DMS153 treated with DMSO at 0.1 percent for 48 hours (cell line): ENCODE measurements at regions not wholly inside any gene's neighbourhood (a gene's known extent, or its start where the extent isn't known, plus 50 kb on each side); places are given as distances from the start of the nearest gene placed in this dataset.
A peak's percentile ranks its signal among the peaks of the same experiment; 100 is the strongest.
"Not testable (repeated sequence)": the region's sequence is repeated elsewhere in the genome, so short reads cannot be mapped to it uniquely, and the experiment has no call there.

Source experiments
- DNase-seq: peaks from one replicate; lab custom pipeline; 2025; ENCODE audit not compliant: unreplicated experiment; lab: John Stamatoyannopoulos, UW

DNA sequence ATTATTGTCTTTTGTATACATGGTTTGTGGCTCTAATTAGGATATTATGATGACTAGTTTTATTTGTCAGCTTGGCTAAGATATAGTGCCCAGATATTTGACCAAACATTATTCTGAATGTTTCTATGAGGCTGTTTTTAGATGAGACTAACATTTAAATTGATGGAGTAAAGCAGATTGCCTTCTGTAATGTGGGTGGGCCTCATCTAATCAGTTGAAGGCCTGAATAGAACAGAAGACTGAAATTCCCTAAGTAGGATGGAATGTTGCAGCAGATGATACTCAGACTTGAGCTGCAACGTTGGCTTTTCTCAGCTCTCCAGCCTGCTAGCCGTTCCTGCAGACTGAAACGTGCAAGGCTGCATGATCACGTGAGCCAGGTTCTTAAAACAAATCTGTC lies 546.5 kb downstream of the EDEM1 start:
- DNase-seq: no peak

DNA sequence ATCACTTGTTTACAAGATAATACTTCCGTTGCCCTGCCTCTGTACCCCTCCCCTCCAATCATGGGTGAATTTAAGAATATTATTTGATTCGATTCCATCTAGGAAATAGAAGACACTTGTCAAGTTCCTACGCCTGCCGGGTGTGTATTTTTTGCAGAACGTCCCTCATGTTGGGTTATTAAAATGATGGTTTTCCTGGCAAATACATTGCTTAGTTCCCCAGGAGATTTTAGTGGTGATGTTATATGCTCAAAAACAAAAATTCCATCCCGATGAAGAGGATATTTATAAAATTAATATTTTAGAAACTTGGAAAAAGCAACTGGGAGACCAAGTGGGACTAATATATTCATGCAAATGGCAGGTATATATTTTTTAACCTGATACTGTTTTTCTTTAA lies 548.4 kb downstream of the EDEM1 start:
- no peak for DNase-seq

DNA sequence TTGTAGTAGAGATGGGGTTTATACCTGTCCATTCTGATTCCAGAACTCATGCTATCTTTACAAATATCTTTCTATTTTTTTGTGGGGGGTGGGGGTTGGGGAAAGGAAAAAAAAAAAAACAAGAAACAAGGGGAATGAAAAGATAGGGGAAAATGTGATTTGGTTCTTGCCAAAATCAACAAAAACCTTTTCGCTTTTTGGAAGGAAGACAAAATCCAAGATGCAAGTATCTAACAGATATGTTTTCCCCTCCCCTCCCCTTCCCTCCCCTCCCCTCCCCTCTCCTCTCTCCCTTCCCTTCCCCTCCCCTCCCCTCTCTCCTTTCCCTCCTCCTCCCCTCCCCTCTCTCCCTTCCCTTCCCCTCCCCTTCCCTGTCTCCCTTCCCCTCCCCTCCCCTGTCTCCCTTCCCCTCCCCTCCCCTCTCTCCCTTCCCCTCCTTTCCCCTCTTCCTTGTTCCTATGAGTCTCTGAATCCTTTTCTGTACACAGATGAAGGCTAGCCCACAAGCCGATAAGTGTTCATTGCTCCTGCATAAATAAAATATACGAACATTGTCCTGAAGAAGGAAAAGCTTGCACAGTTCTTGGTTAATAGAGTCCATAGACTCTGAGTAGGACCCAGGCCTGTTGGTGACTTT lies 551.9 kb downstream of the EDEM1 start:
- no peak for DNase-seq

DNA sequence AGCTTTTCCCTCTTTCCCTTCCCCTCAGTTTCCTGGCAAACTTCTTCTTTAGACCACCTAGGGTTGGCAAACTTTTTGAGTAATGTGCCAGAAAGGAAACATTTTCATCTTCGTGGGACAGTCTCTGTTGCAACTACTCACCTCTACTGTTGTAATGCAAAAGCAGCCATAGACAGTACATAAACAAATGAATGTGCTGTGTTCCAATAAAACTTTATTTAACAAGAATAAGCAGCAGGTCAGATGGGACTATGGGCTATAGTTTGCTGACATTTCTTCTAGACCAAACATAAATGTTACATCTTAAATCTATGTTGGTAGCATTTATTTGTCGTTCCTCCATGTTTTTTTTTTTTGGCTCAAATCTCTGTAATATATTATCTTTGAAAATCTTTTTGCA lies 552.4 kb downstream of the EDEM1 start:
- no peak for DNase-seq

DNA sequence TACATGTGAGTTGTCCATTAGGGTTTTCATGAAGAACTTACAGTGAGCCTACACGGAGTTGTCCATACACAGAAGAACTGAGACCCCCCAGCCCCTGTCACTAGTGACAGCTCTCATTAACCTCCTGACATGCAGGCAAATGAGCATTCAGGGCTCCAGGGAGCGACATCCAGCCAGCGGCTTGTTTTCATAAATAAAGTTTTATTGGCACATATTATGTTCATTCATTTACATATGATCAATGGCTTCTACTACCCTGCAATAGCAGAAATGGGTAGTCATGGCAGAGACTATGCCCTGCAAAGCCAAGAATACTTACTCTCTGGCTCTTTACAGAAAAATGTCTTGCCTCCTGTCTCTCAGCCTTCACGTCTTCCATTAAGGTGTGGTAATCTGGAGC lies 553.5 kb downstream of the EDEM1 start:
- no peak for DNase-seq

DNA sequence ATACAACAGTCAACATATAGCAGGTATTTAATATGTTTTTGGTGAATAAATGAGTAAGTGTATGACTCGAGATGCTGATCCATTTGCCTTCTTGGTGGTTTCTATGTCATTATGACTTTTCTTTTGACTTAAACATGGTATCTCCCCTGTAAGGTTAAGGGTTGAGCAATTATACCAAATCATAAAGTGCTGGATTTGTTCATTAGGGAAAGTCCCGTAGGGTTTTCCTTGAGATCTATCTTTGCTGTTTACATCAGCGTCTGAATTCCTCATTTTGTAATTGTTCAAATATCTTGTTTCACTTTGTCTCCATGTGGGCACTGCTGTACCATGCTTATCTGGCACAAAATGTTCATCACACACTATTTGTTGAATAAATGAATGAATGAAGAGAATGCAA lies 562.6 kb downstream of the EDEM1 start:
- no peak for DNase-seq

DNA sequence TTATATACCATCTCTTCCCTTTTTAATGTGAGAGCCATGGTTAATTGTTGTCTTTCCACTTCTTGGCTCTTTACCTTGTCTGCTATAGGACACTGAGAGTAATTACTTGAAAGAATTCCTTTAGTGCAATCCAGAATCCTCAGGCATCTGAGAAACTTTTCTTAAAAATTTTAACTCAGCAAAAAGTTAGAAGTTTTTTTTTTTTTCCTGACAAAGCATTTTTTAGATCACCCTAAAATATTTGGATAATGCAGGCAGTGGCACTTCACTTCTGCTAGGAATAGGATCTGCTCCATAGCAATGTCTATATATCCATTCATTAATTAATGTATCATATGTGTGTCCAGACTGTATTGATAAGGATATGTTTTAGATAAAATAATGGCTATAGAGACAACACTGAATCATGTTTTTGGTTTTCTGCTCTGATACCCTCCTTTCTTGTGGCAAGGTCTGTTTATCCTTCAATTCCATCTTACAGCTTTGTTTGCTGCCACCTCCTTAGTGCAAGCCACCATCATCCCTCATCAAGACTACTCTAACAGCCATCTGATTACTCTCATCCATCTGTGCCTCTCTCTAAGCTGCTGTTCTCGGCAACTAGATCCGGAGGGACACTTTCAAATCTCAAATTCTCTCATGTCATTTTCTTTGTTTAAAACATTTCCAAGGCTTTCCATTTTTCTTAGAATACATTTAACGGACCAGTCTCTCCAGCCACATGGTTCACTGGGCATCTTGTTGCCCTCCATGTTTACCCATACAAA lies 563.5 kb downstream of the EDEM1 start:
- no peak for DNase-seq

DNA sequence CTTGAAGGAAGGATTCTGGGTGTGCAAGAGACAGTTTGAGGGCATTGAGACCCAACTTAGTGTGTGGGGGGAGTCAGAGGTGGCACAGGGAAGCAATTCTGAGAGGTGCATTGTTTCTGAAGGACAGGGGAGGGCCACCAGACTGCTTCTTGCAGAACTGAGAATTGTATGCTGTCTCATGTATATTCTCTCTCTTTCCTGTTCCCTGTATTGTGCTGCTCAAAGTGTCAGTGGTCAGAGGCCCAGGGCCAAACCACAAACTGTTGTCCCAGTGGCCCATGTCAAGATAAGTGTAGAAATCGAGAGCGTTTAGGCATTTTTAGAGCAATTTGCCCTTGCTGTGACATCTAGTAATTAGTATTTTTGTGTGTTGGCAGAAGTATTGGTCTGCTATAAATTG lies 567.1 kb downstream of the EDEM1 start:
- no peak for DNase-seq

DNA sequence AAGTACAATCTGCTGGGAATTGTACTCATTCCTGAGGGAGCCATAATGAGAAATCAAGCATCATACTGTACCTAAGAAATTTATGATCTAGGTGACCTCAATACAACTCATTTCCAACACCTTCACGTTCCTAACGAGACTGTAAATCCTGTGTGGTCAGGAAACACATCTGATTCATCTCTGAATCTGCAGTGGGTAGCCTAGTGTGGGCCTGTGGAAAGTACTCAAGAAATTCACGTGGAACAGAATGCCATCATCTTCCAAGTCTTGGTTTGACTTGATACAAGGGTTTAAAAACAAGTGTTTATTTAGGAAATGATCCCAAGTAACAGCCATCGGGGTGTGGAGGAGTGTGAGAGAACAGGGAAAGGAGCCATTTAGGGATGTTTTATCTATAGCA lies 568.9 kb downstream of the EDEM1 start:
- DNase-seq: no peak

DNA sequence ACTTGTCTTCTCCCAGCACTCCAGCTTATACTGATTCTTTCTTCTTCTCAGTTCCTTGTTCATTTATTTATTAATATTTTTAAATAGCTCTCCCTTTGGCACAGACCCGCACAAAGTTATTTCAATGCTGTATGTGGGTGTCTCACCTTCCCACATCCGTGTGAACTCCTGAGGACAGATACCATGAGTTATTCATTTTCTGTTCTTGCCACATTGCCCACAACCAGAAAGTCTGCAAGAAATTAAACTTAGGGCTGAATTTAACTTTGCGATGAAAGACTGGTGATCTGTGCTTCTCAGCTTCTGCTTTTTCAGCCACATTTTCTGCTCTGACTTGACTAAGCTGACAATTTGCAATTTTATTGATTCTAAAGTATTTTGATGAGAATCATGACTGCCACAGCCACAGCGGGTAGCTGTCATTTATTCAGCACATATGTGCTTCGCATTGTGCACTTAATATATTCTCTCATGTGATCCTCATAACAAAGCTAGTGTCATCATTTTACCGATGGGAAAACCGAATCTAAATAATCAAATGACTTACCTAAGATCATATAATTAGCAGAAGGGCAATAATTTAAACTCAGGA lies 569.8 kb downstream of the EDEM1 start:
- DNase-seq: no peak

DNA sequence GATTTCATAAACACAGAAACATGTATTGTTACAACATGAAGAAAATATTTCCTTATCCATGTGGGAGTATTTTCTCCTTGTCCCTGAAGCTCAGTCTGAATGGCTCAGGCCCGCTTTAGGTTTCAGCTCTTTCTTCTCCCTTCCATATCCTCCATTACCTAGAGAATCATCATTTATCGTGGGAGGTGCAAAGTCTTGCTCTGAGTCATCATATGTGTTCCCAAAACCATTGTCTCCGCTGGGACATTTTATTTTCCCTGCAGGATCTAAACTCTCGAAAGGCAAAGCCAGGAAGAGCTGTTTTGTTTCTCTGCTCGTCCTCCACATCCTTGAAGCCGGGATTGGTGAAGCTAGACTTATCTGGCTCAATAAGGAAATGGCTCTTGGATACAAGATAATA lies 571.2 kb downstream of the EDEM1 start:
- no peak for DNase-seq

DNA sequence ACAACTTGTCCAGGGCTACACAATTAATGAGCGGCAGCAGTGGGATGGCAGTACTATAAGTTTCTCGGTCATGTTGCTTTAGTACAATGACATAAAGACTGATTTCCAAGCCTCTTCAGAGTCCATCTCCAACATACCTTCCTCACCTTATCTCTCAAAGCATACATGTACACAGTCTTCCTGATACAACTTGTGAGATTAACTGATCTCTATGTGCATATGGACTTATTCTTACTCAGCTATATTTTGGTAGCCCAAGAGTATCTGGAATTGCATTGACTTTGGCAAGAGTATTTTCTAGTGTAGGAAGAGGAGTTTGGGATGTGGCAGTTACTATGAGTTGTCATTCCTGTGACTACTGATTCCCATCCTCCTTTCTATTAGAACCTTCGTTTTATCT lies 575.0 kb downstream of the EDEM1 start:
- no peak for DNase-seq

DNA sequence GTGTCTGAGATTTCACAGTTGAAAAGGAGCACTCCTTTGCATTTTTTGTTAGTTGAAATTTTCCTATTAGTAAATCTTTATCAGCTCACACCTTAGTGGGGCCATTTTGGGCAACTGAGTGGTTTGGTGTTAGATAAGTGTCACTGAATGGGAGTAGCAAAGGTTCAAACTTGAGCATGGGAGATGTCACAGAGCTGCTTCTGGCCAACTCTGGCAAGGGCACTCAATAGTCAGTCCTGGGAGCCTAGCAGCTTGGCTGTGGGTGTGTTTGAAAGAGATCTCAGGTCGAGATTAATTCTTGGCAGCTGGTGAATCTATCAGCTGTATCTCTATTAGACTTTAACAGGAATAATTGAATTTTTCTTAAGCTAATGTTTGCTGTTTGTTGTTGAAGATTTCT lies 579.3 kb downstream of the EDEM1 start:
- DNase-seq: no peak

DNA sequence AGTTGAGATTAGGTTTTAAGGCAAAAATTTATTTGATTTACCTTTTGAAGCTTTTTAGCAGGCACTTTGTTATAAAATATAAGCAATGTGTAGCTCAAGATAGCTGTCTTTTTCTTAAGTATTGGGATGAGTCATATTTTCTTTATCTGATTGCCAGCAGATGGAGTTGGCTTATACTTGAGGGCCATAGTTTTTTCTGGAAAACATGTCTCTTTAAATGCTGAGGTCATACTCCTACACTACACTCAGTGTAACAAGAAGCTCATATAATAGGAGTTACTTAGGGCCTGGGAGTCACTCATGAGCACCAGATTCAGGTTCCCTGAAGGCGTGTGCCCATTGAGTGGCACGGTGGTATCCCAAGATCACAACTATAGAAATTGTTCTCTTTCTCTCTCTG lies 579.8 kb downstream of the EDEM1 start:
- no peak for DNase-seq

DNA sequence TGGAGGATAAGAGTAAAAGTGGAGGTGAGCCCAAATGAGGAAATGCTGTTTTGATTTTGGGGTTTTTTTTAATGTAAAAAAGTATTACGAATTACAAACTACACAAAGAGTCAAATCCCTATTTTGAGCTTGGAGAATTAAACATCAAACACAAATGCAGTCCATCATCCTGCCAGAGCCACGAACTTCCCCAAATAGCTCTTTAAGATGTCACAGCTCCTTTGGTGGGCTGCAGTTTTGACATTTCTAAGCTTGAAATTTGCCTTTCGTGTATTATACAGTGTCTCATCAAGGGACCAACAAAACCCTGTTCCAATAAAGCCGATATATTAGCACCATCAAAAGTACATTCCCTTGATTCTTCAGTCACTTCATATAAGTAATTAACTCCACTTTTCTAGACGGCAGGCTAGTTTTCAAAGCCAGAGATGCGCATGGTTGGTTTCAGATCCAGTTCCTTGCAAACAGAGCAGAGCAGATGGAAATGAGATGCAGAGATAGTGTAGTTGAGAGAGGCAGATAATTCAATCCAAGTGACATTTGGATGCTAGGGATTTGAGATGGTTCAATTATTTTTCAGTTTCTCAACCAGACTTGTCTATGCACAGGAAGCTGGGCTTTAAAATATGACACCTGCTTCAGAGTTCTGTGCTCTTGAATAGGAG lies 580.9 kb downstream of the EDEM1 start:
- no peak for DNase-seq

DNA sequence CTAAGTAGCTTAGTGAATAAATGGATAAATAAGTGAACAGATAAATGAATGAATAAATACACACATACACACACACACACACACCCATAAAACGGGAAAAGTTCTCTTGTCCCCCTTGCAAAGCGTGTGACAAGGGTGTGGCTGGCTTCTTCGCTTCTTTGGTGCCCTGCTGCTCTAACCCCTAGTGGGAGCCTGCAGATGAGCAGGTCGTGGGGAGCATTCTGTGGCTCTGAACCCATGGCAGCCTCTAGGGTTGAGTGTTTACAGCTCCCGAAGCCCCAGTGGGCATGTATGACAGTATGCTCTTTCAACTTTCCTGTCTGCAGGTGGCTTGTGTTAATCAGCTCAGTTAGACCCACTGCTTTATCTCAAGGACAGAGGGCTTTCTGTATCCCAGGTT lies 582.3 kb downstream of the EDEM1 start:
- no peak for DNase-seq

DNA sequence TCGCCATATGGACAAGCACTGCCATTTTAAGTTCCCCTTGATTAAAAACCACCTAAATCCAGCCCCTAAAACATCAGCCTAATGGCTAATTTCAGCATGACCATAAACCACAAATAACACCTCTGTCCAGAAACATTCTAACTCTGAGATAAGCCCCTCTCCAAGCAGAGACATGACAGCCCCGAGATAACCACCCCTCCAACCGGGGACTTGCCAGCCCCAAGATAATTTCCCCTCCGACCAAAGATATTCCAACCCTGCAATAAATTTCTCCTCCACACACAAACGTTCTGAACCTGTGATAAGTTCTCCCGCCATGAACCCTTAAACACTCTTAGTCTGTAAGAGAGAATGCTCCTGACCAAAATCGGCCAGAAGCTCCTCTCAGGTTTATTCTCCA lies 586.8 kb downstream of the EDEM1 start:
- DNase-seq: no peak

DNA sequence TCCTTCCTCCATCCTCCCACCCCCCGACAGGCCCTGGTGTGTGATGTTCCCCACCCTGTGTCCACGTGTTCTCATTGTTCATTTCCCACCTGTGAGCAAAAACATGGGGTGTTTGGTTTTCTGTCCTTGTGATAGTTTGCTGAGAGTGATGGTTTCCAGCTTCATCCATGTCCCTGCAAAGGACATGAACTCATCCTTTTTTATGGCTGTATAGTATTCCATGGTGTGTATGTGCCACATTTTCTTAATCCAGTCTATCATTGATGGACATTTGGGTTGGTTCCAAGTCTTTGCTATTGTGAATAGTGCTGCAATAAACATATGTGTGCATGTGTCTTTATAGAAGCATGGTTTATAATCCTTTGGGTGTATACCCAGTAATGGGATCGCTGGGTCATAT lies 587.6 kb downstream of the EDEM1 start:
- DNase-seq: not testable (repeated sequence)

DNA sequence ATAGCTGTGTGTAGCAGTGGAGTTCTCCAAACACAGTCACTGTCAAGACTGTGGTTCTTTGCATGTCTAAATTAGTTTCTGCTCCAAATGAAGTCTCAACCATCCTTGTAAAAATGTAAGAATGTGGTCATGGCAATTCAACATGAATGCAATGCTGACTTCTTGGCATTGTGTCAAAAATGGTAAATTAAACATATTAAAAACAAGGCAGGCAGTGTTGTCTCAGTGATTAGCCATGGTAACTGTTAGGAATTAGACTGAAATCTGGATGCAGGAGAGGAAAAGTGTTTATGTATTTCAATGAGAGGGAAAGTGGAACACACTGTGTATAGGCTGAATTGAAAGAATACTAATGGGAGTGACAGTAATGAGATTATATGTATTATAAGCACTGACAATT lies 597.2 kb downstream of the EDEM1 start:
- no peak for DNase-seq

DNA sequence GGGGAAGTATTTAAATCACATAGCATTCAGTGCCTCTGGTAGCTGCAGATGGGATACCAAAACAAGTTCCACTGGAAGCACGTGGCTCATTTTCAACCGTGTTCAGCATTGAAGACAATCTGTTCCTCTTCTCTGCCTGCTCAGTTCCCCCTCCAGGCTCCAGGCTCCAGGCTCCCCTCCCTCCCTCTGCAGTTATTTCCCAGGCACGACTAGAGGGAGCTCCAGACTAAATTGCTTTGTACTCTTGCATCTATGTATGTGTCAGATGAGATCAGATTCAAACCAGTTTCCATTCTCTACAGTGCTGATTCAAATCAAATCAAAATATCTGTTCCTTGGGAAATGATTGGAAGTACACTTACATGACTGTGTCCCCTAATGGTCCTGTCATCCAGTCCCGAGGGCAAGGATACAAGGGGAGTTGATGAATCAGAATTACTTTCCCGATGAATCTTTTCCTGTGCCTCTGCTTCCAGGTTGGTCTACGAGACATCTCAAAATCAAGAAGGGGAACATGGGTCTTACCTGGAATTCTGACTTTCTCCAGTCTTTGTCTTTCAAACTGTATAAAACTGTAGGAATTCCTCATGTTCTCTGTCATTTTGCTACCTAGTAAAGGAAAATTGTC lies 600.5 kb downstream of the EDEM1 start:
- peak; percentile 2 for DNase-seq

DNA sequence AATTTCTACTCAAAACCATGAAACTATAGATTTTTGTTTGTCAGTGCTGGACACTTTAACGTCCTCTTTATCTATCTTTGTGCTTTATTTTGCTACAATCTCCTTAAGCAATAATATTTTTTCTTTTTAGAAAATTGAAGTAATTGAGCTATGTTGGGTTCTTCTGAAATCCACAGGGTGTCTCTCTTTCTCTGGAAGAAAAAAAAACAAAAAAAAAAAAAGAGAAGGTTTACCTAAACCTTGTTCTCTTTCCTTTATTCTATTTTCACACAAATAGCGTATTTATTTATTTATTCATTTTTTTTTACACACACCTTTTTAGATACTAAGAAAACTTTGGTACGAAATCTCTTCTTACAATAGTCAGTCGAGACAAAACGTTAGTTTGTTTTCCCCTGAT lies 601.0 kb downstream of the EDEM1 start:
- DNase-seq: no peak

DNA sequence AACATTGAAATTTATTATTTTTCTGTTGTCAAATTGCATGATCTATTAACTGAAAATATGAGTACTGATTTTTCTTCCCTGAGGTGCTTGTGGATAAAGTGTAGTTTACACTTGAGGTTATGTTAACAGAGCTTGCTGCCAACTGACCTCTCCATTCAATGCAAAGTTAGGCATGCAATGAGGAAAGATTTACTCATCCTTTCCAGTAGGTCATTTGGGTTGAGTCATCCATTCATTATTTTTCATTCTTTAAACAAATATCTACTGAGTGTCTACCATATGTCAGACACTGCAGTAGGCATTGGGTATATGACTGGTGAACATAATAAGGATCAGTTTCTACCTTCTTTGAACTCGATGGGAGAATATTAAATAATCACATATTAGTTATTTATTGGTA lies 604.1 kb downstream of the EDEM1 start:
- no peak for DNase-seq
